CD4-positive, alpha-beta memory T cell (primary cell): ENCODE measurements at regions not wholly inside any gene's neighbourhood (a gene's known extent, or its start where the extent isn't known, plus 50 kb on each side); places are given as distances from the start of the nearest gene placed in this dataset.

Experiments used
- CTCF ChIA-PET: fragments of 350-600 bp; sonication (Branson Sonifier 250); formaldehyde crosslinking; loops from one replicate; lab custom pipeline; 2021; ENCODE audit warnings: inconsistent platforms; ENCODE audit not compliant: partially characterized antibody; lab: Charles Lee
- POLR2A ChIA-PET: fragments of 350-600 bp; sonication (Branson Sonifier 250); formaldehyde crosslinking; loops from one replicate; lab custom pipeline; 2021; ENCODE audit not compliant: partially characterized antibody; lab: Charles Lee
- DNase-seq, 5 donors: peaks; one replicate each; pipeline versions ENCODE4 v3.0.0 to v3.0.0-alpha.2; 2020 to 2022; ENCODE audit warnings: mixed read lengths in 1 of 5
- H3K27ac ChIP-seq: one replicate; pipeline ENCODE4 v1.7.0; 2013; ENCODE audit warnings: low read depth, low read length
- H3K27me3 ChIP-seq: 2 replicates; pipeline ENCODE4 v1.7.0; 2013; ENCODE audit warnings: mild to moderate bottlenecking, low read length, moderate library complexity; ENCODE audit not compliant: insufficient read depth
- H3K36me3 ChIP-seq: 2 replicates; pipeline ENCODE4 v1.7.0; 2013; ENCODE audit warnings: mild to moderate bottlenecking, low read length, moderate library complexity; ENCODE audit not compliant: insufficient read depth
- H3K4me1 ChIP-seq: 2 replicates; pipeline ENCODE4 v1.7.0; 2013; ENCODE audit warnings: mild to moderate bottlenecking, low read length, moderate library complexity; ENCODE audit not compliant: insufficient read depth
- H3K4me3 ChIP-seq, 2 donors: one replicate each; pipeline ENCODE4 v1.7.0; 2013; ENCODE audit warnings: low read length in 2 of 2, mild to moderate bottlenecking in 1 of 2
- H3K9me3 ChIP-seq, 2 donors: one replicate each; pipeline ENCODE4 v1.7.0; 2013; ENCODE audit warnings: low read length in 2 of 2, control low read depth in 1 of 2; ENCODE audit not compliant: control insufficient read depth in 1 of 2
- H3K27ac Mint-ChIP-seq, 7 donors: one replicate each; pipeline ENCODE4 v1.8.0; 2020 to 2021; ENCODE audit warnings: mixed read lengths in 7 of 7, mild to moderate bottlenecking in 6 of 7, inconsistent platforms in 3 of 7, moderate library complexity in 3 of 7
- H3K27me3 Mint-ChIP-seq, 2 donors: one replicate each; pipeline ENCODE4 v1.8.0; 2020 to 2021; ENCODE audit warnings: mixed read lengths in 2 of 2
- H3K36me3 Mint-ChIP-seq, 2 donors: one replicate each; pipeline ENCODE4 v1.8.0; 2020 to 2021; ENCODE audit warnings: mixed read lengths in 2 of 2, inconsistent platforms in 1 of 2, mild to moderate bottlenecking in 1 of 2
- H3K4me1 Mint-ChIP-seq, 4 donors: one replicate each; pipeline ENCODE4 v1.8.0; 2020 to 2021; ENCODE audit warnings: mixed read lengths in 4 of 4, mild to moderate bottlenecking in 1 of 4
- H3K4me3 Mint-ChIP-seq, 8 donors: one replicate each; pipeline ENCODE4 v1.8.0; 2020 to 2021; ENCODE audit warnings: mixed read lengths in 8 of 8, mild to moderate bottlenecking in 7 of 8, moderate library complexity in 6 of 8, inconsistent platforms in 3 of 8
- H3K9me3 Mint-ChIP-seq, 8 donors: one replicate each; pipeline ENCODE4 v1.8.0; 2020 to 2021; ENCODE audit warnings: mixed read lengths in 8 of 8, mild to moderate bottlenecking in 5 of 8, inconsistent platforms in 3 of 8, moderate library complexity in 1 of 8
- intact Hi-C: fragments of 100-400 bp; cut with micrococcal nuclease; formaldehyde crosslinking; loops from one replicate; pipeline ENCODE4 v1.15.1; 2023

GRCh38 chr3:124574012-124574411, 156.2 kb upstream of the UMPS start:
- Histone ChIP-seq H3K9me3 (no peaks in the 10 kb centered on the region), H3K27me3 (no peaks in the 10 kb centered on the region), H3K4me1 (no peaks in the 10 kb centered on the region), H3K27ac (no peak overlapping the region), H3K36me3 (no peaks in the 10 kb centered on the region), H3K4me3 (no peak overlapping the region)
- Mint-ChIP-seq H3K9me3 (no peaks in the 10 kb centered on the region), H3K4me3 (no peak overlapping the region), H3K27me3 (peaks cover 0 to 2% of the 10 kb centered on the region in 2 donors), H3K27ac (no peak overlapping the region), H3K36me3 (no peaks in the 10 kb centered on the region), H3K4me1 (peaks cover 0 to 1% (median 0%) of the 10 kb centered on the region in 4 donors)
- CTCF ChIA-PET = interaction anchor here (2.2 to 7.5 kb wide), 2 partner anchors 8 to 14 kb away, joined by 5 to 84 read pairs; no protein-coding TSS in a partner anchor
- DNase-seq = no peak
- POLR2A ChIA-PET = no interaction called here
- intact Hi-C loops = no loop called here

DNA sequence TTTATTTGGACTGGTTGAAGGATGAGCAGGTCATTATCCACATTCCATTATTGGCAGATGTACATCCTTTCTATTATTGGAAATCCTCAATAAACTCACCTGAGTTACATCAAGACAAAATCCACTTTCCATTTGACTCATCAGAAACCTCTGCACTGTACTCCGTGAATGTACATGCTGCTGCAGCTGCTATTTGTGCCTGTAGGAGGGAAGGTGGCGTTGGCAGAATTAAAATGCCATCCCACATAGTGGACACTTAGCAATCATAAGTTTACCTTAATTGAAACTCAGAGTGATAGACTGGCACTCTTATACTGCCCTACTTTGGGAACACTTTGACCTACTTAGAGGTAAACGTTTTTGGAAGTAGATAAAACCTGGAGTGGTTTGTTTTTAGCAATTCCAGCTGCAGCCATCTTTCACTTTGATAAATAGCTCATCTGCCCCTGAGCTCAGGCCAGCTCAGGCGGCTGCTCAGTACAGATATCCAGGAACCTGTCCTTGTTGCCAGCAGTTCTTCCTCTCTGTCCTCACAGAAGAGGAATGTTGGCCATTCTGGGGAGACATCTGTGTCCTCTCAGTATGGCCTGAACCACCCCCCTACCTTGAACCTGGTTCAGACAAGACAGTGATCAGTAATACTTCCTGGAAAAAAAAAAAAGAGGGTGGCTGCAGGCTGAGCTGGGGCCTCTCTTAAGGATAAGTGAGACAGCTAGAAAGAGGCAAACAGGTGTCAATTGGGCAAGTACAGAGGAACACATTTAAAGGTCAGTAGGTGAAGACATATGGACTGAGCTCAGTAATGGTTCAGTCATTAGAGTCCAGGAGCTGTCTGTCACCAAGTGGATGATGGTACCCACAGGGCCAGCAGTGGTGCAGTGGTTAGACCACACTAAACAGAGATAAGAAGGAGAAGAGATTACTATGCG, 153.4 kb upstream of the UMPS start:
- H3K9me3 Mint-ChIP-seq = no peaks in the 10 kb centered on the region
- intact Hi-C loops = no loop called here
- H3K36me3 Mint-ChIP-seq = no peaks in the 10 kb centered on the region

DNA sequence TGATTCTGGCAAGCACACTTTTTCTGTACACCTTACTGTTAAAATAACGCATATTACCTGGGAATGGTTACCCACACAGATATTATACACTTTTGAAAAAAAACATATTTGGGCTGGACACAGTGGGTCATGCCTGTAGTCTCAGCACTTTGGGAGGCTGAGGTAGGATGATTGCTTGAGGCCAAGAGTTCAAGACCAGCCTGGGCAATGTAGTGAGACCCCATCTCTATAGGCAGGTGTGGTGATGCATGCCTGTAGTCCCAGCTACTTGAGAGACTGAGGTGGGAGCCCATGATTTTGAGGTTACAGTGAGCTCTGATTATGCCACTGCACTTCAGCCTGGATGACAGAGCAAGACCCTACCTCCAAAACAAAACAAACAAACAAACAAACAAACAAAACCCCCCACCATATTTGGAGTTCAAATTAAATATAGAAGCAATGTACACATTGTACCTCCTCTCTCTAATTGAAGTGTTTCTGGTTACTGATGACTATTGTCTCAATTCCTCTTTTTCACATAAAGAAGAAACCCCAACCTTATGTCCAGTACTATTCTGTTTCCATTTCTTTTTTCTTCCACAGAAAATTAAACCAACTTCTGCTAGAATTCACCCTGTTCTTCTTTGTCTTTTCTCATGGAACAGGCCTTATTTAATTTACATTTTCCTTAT, 152.6 kb upstream of the UMPS start:
- Histone ChIP-seq H3K9me3 (no peaks in the 10 kb centered on the region), H3K36me3 (no peaks in the 10 kb centered on the region), H3K27me3 (no peaks in the 10 kb centered on the region), H3K27ac (no peak overlapping the region), H3K4me1 (no peaks in the 10 kb centered on the region), H3K4me3 (no peak overlapping the region)
- Mint-ChIP-seq H3K27ac (peak overlapping the region in 1 of 7 donors; percentile 33), H3K4me3 (no peak overlapping the region), H3K4me1 (peaks cover 0 to 5% (median 4%) of the 10 kb centered on the region in 4 donors), H3K27me3 (peaks cover 0 to 4% of the 10 kb centered on the region in 2 donors), H3K36me3 (no peaks in the 10 kb centered on the region), H3K9me3 (no peaks in the 10 kb centered on the region)
- CTCF ChIA-PET = interaction anchor here (0.9 to 2.0 kb wide), 8 partner anchors 12 to 183 kb away, joined by 3 to 20 read pairs (median 5); no protein-coding TSS in a partner anchor
- POLR2A ChIA-PET = no interaction called here
- DNase-seq = no peak
- intact Hi-C loops = no loop called here

More for the DNA sequence above, 153.4 kb upstream of the UMPS start:
- Histone ChIP-seq H3K27ac (no peak overlapping the region), H3K27me3 (no peaks in the 10 kb centered on the region), H3K4me1 (no peaks in the 10 kb centered on the region), H3K4me3 (no peak overlapping the region), H3K36me3 (no peaks in the 10 kb centered on the region), H3K9me3 (no peaks in the 10 kb centered on the region)
- Mint-ChIP-seq H3K27ac (peak overlapping the region in 2 of 7 donors; percentile 7 to 58), H3K4me3 (no peak overlapping the region), H3K27me3 (peaks cover 0 to 4% of the 10 kb centered on the region in 2 donors), H3K4me1 (peaks cover 0 to 1% (median 0%) of the 10 kb centered on the region in 4 donors)
- DNase-seq = no peak
- ChIA-PET POLR2A (no interaction called here), CTCF (interaction anchor here (0.9 to 2.0 kb wide), 7 partner anchors 11 to 184 kb away, joined by 3 to 20 read pairs (median 6); no protein-coding TSS in a partner anchor)

DNA sequence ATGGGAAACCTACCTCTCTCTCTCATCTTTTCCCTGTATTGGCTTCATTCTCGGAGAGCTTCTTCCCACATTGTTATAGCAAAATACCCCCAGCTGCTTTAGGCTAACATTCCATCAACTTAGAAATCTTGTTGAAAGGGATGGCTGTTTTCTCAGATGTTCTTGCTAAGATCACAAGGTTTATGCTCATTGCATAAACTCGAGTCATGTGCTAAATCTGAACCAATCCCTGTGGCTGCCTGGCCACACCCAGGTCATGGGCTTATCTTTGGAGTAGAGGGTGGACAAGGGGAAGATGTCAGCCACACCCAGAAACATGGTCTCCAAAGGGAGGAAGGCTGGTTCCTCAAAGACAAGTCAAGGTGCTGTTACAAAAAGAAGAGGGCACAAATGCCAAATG, 150.6 kb upstream of the UMPS start:
- ChIA-PET CTCF (interaction anchor here (1.3 kb wide), 1 partner anchor 20 kb away, joined by 4 read pairs; no protein-coding TSS in a partner anchor), POLR2A (no interaction called here)
- H3K9me3 Mint-ChIP-seq = no peaks in the 10 kb centered on the region
- no peaks in the 10 kb centered on the region for H3K27me3 ChIP-seq
- no peak for DNase-seq
- no peak overlapping the region for H3K27ac ChIP-seq
- H3K4me1 Mint-ChIP-seq = peaks cover 7 to 20% (median 13%) of the 10 kb centered on the region in 4 donors
- no peak overlapping the region for H3K4me3 ChIP-seq
- H3K36me3 ChIP-seq = no peaks in the 10 kb centered on the region
- H3K4me3 Mint-ChIP-seq = no peak overlapping the region
- peaks cover 1 to 6% of the 10 kb centered on the region in 2 donors for H3K27me3 Mint-ChIP-seq
- H3K36me3 Mint-ChIP-seq = no peaks in the 10 kb centered on the region
- H3K9me3 ChIP-seq = no peaks in the 10 kb centered on the region
- intact Hi-C loops = loop anchor here (5.0 kb wide), 2 partner anchors 43 to 108 kb away; no protein-coding TSS in a partner anchor
- peak overlapping the region in 1 of 7 donors; percentile 76 for H3K27ac Mint-ChIP-seq
- H3K4me1 ChIP-seq = peaks cover 13% of the 10 kb centered on the region

GRCh38 chr3:124582196-124582595, 148.1 kb upstream of the UMPS start:
- Histone ChIP-seq H3K9me3 (no peaks in the 10 kb centered on the region), H3K36me3 (no peaks in the 10 kb centered on the region), H3K4me3 (no peak overlapping the region), H3K4me1 (peaks cover 36% of the 10 kb centered on the region), H3K27me3 (no peaks in the 10 kb centered on the region), H3K27ac (no peak overlapping the region)
- Mint-ChIP-seq H3K9me3 (no peaks in the 10 kb centered on the region), H3K36me3 (no peaks in the 10 kb centered on the region), H3K27me3 (peaks cover 5 to 12% of the 10 kb centered on the region in 2 donors), H3K27ac (peak overlapping the region in 2 of 7 donors; percentile 29 to 43), H3K4me1 (peaks cover 13 to 39% (median 26%) of the 10 kb centered on the region in 4 donors), H3K4me3 (peak overlapping the region in 1 of 8 donors; percentile 50)
- intact Hi-C loops = loop anchor here (5.0 kb wide), 2 partner anchors 40 to 105 kb away; no protein-coding TSS in a partner anchor
- no peak for DNase-seq
- CTCF ChIA-PET = interaction anchor here (0.9 to 3.6 kb wide), 3 partner anchors 12 to 106 kb away, joined by 5 to 16 read pairs (median 6); no protein-coding TSS in a partner anchor
- POLR2A ChIA-PET = no interaction called here

DNA sequence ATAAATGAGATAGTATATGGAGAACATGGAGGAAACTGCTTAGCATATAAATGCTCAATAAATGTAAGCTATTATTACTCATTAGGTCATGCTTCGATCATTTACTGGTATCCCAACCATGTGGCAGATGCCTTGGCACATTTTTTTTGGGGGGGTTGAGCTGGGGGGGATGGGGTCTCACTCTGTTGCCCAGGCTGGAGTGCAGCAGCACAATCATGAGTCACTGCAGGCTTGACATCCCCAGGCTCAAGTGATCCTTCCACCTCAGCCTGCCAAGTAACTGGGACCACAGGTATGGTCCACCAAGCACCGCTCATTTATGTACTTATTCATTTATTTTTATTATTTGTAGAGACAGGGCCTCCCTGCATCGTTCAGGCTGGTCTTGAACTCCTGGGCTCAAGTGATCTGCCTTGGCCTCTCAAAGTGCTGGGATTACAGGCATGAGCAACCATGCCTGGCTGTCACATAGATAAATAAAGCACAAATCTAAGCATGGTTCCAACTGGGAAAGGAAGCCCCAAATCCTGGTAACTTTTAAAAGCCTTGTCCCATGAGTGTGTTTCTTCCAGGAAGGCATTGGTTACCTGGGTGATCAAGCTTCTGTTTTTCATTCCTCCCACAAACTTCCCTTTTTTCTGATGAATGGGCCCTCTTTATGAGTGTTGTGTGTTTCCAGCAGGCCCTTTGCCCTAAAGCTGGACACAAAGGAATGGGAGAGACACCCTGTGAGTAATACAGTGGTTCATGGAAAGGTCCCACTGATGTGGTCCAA, 147.4 kb upstream of the UMPS start:
- Histone ChIP-seq H3K36me3 (no peaks in the 10 kb centered on the region), H3K4me3 (no peak overlapping the region), H3K9me3 (no peaks in the 10 kb centered on the region), H3K27me3 (no peaks in the 10 kb centered on the region), H3K4me1 (peaks cover 36% of the 10 kb centered on the region), H3K27ac (no peak overlapping the region)
- Mint-ChIP-seq H3K27me3 (peaks cover 5 to 16% of the 10 kb centered on the region in 2 donors), H3K4me3 (peak overlapping the region in 3 of 8 donors; percentile 0 to 76 (median 50)), H3K27ac (peak overlapping the region in 3 of 7 donors; percentile 29 to 81 (median 51)), H3K4me1 (peaks cover 13 to 41% (median 27%) of the 10 kb centered on the region in 4 donors), H3K9me3 (no peaks in the 10 kb centered on the region), H3K36me3 (no peaks in the 10 kb centered on the region)
- CTCF ChIA-PET = interaction anchor here (0.9 to 3.6 kb wide), 6 partner anchors 12 to 106 kb away, joined by 3 to 16 read pairs (median 4); no protein-coding TSS in a partner anchor
- DNase-seq = no peak
- POLR2A ChIA-PET = no interaction called here
- intact Hi-C loops = loop anchor here (5.0 kb wide), 2 partner anchors 39 to 104 kb away; no protein-coding TSS in a partner anchor
